Esophagus squamous epithelium (tissue), 5 donors: ENCODE measurements at regions not wholly inside any gene's neighbourhood (a gene's known extent, or its start where the extent isn't known, plus 50 kb on each side); places are given as distances from the start of the nearest gene placed in this dataset.

ENCODE experiments used
- DNase-seq: peaks from one replicate; lab custom pipeline; 2025; lab: John Stamatoyannopoulos, UW
- H3K27ac ChIP-seq, 4 donors: fragments of 200-600 bp; sonication (generic); one replicate each; pipeline ENCODE4 v1.5.1; 2016 to 2019; ENCODE audit warnings: mild to moderate bottlenecking in 1 of 4
- H3K27me3 ChIP-seq, 4 donors: fragments of 200-600 bp; sonication (generic); 1 replicate in 3 of 4; 2 replicates in 1 of 4; pipeline versions ENCODE4 v1.5.1 to v1.6.0; 2017 to 2021; ENCODE audit warnings: antibody characterized with exemption in 1 of 4
- H3K36me3 ChIP-seq, 3 donors: fragments of 200-600 bp; sonication (generic); one replicate each; pipeline ENCODE4 v1.5.1; 2016 to 2019
- H3K4me1 ChIP-seq, 3 donors: fragments of 200-600 bp; sonication (generic); one replicate each; pipeline ENCODE4 v1.5.1; 2017 to 2019
- H3K4me3 ChIP-seq, 4 donors: fragments of 200-600 bp; sonication (generic); 1 replicate in 3 of 4; 2 replicates in 1 of 4; pipeline ENCODE4 v1.5.1; 2016 to 2019; ENCODE audit warnings: mild to moderate bottlenecking in 2 of 4, moderate library complexity in 1 of 4
- H3K9me3 ChIP-seq, 3 donors: fragments of 200-600 bp; sonication (generic); one replicate each; pipeline ENCODE4 v1.5.1; 2016 to 2019
- CTCF ChIP-seq, 6 experiments: fragments of 450-650 bp in 4 of 6; fragments of 200-600 bp in 2 of 6; sonication (generic) in 2 of 6; IDR thresholded peaks; one replicate each; pipeline ENCODE4 v1.5.1; 2016 to 2019; ENCODE audit warnings: antibody characterized with exemption in 6 of 6, mild to moderate bottlenecking in 4 of 6, moderate library complexity in 4 of 6
- POLR2A ChIP-seq, 4 donors: fragments of 450-650 bp; IDR thresholded peaks; one replicate each; pipeline ENCODE4 v1.6.1; 2017; ENCODE audit warnings: antibody characterized with exemption in 4 of 4, mild to moderate bottlenecking in 4 of 4, moderate library complexity in 3 of 4
- WGBS, 2 donors: methylation state at CpG; one replicate each; pipeline ENCODE4 v1.1.5; 2018; 5-methylcytosine and 5-hydroxymethylcytosine counted together
- intact Hi-C: fragments of 100-400 bp; cut with DNase I; formaldehyde crosslinking; loops from one replicate; pipeline ENCODE4 v1.15.0; 2022
- donor health status: DM: yes; HTN: yes; CAD: no.

GRCh38 chr14:93847473-93847872 is 59.2 kb upstream of the PRIMA1 start:
- WGBS, 2 donors = 34 to 46% methylated on average over 2 of the region's 2 CpGs
- TF ChIP-seq POLR2A (IDR thresholded peaks at IDR 0.05) (no peak), CTCF (IDR thresholded peaks at IDR 0.05) (no peak)
- DNase-seq = no peak
- H3K4me3 ChIP-seq = no peak overlapping the region
- no peak overlapping the region for H3K27ac ChIP-seq
- peaks cover 0 to 20% (median 0%) of the 10 kb centered on the region in 4 donors for H3K27me3 ChIP-seq
- no peaks in the 10 kb centered on the region for H3K4me1 ChIP-seq
- intact Hi-C loops = no loop called here
- no peaks in the 10 kb centered on the region for H3K36me3 ChIP-seq
- H3K9me3 ChIP-seq = no peaks in the 10 kb centered on the region

GRCh38 chr14:93838238-93838637 is 50.0 kb upstream of the PRIMA1 start:
- H3K4me3 ChIP-seq = no peak overlapping the region
- WGBS, 2 donors = 42 to 54% methylated on average over 3 of the region's 3 CpGs

More at GRCh38 chr14:93838238-93838637, 50.0 kb upstream of the PRIMA1 start:
- Histone ChIP-seq H3K36me3 (no peaks in the 10 kb centered on the region), H3K9me3 (no peaks in the 10 kb centered on the region), H3K27ac (no peak overlapping the region), H3K4me1 (peaks cover 0 to 3% (median 0%) of the 10 kb centered on the region in 3 donors), H3K27me3 (peaks cover 0 to 16% (median 0%) of the 10 kb centered on the region in 4 donors)
- intact Hi-C loops = no loop called here
- DNase-seq = no peak
- TF ChIP-seq CTCF (IDR thresholded peaks at IDR 0.05) (no peak), POLR2A (IDR thresholded peaks at IDR 0.05) (no peak)
